Calu3 (cell line): ENCODE measurements at regions not wholly inside any gene's neighbourhood (a gene's known extent, or its start where the extent isn't known, plus 50 kb on each side); places are given as distances from the start of the nearest gene placed in this dataset.

Source experiments
- BruUV-seq: library from RNA; stranded (reverse); fragments of 400-500 nt; replicated peaks from 2 replicates; lab custom pipeline; 2021; lab: Mats Ljungman, UMichigan
- CTCF ChIA-PET: fragments of 300-600 bp; sonication (Branson Sonifier 250); formaldehyde crosslinking; loops from one replicate; lab custom pipeline; 2022; ENCODE audit warnings: antibody characterized with exemption; lab: Charles Lee
- DNase-seq: peaks from one replicate; pipeline ENCODE4 v3.0.0; 2022
- H3K27ac Mint-ChIP-seq: one replicate; pipeline ENCODE4 v1.8.0; 2022; ENCODE audit warnings: mixed read lengths; ENCODE audit not compliant: unreplicated experiment
- H3K27me3 Mint-ChIP-seq: one replicate; pipeline ENCODE4 v1.8.0; 2022; ENCODE audit warnings: mixed read lengths; ENCODE audit not compliant: unreplicated experiment
- H3K36me3 Mint-ChIP-seq: one replicate; pipeline ENCODE4 v1.8.0; 2022; ENCODE audit warnings: mild to moderate bottlenecking, moderate library complexity, mixed read lengths; ENCODE audit not compliant: insufficient read depth, unreplicated experiment
- H3K4me1 Mint-ChIP-seq: one replicate; pipeline ENCODE4 v1.8.0; 2022; ENCODE audit warnings: mild to moderate bottlenecking, low read depth, mixed read lengths; ENCODE audit not compliant: unreplicated experiment
- H3K4me3 Mint-ChIP-seq: one replicate; pipeline ENCODE4 v1.8.0; 2022; ENCODE audit warnings: mild to moderate bottlenecking, low read depth, moderate library complexity, mixed read lengths; ENCODE audit not compliant: unreplicated experiment
- H3K9me3 Mint-ChIP-seq: one replicate; pipeline ENCODE4 v1.8.0; 2022; ENCODE audit warnings: low read depth, mixed read lengths; ENCODE audit not compliant: unreplicated experiment
- intact Hi-C: fragments of 100-400 bp; cut with micrococcal nuclease; formaldehyde crosslinking; loops from one replicate; pipeline ENCODE4 v1.10.0; 2022; ENCODE audit not compliant: unreplicated experiment
- TF ChIP-seq, protein P1 (sequence below): fragments of 200-600 bp; IDR thresholded peaks from one replicate; pipeline ENCODE4 v1.8.0; 2022; ENCODE audit warnings: antibody characterized with exemption; ENCODE audit not compliant: unreplicated experiment

- H3K36me3 Mint-ChIP-seq, result no peaks in the 10 kb centered on the region
- H3K4me1 Mint-ChIP-seq, result no peaks in the 10 kb centered on the region
- no TSS peak for BruUV-seq
- no peak overlapping the region for H3K4me3 Mint-ChIP-seq
- DNase-seq, result no peak
- CTCF ChIA-PET, result interaction anchor here (0.6 kb wide), 1 partner anchor 93 kb away, joined by 11 read pairs; no protein-coding TSS in a partner anchor
- no peak overlapping the region for H3K27ac Mint-ChIP-seq
- TF ChIP-seq, protein P1, sequence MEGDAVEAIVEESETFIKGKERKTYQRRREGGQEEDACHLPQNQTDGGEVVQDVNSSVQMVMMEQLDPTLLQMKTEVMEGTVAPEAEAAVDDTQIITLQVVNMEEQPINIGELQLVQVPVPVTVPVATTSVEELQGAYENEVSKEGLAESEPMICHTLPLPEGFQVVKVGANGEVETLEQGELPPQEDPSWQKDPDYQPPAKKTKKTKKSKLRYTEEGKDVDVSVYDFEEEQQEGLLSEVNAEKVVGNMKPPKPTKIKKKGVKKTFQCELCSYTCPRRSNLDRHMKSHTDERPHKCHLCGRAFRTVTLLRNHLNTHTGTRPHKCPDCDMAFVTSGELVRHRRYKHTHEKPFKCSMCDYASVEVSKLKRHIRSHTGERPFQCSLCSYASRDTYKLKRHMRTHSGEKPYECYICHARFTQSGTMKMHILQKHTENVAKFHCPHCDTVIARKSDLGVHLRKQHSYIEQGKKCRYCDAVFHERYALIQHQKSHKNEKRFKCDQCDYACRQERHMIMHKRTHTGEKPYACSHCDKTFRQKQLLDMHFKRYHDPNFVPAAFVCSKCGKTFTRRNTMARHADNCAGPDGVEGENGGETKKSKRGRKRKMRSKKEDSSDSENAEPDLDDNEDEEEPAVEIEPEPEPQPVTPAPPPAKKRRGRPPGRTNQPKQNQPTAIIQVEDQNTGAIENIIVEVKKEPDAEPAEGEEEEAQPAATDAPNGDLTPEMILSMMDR, result no peak
- peaks cover 22% of the 10 kb centered on the region for H3K27me3 Mint-ChIP-seq
- no peaks in the 10 kb centered on the region for H3K9me3 Mint-ChIP-seq
- intact Hi-C loops, result no loop called here
Observed at GRCh38 chr3:31009881-31010280, 115.4 kb upstream of the GADL1 start.

DNA sequence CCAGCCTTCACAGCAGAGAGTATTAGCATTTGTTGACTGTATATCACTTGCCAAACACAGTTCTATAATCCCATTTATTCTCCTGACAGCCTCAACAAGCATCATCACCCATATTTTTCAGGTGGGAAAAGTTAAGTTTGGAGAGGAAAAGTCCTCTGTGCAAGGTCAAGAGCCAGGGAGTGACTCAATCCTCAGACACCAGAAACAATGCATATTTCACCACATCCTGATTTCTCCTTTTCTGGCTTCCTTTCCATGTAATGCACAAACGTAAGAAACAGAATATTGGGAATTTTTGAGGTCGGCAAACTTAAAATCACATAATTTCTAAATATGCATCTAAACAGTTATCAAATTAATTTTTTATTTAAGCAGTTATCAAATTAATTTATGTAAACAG, 116.0 kb upstream of the GADL1 start:
- no TSS peak for BruUV-seq
- intact Hi-C loops, result no loop called here
- no peak for DNase-seq
- H3K4me1 Mint-ChIP-seq, result no peaks in the 10 kb centered on the region
- TF ChIP-seq, protein P1, result no peak
- no peaks in the 10 kb centered on the region for H3K9me3 Mint-ChIP-seq
- H3K27me3 Mint-ChIP-seq, result peaks cover 22% of the 10 kb centered on the region
- CTCF ChIA-PET, result interaction anchor here (0.6 kb wide), 1 partner anchor 94 kb away, joined by 11 read pairs; no protein-coding TSS in a partner anchor
- H3K4me3 Mint-ChIP-seq, result no peak overlapping the region
- no peak overlapping the region for H3K27ac Mint-ChIP-seq
- no peaks in the 10 kb centered on the region for H3K36me3 Mint-ChIP-seq

- no peaks in the 10 kb centered on the region for H3K9me3 Mint-ChIP-seq
- CTCF ChIA-PET, result no interaction called here
- DNase-seq, result no peak
- no peaks in the 10 kb centered on the region for H3K4me1 Mint-ChIP-seq
- no peaks in the 10 kb centered on the region for H3K36me3 Mint-ChIP-seq
- intact Hi-C loops, result no loop called here
- BruUV-seq, result no TSS peak
- H3K4me3 Mint-ChIP-seq, result no peak overlapping the region
- no peak overlapping the region for H3K27ac Mint-ChIP-seq
- TF ChIP-seq, protein P1, result no peak
- peaks cover 22% of the 10 kb centered on the region for H3K27me3 Mint-ChIP-seq
Observed at GRCh38 chr3:31011380-31011779, 116.9 kb upstream of the GADL1 start.

GRCh38 chr3:31013090-31013489, 118.6 kb upstream of the GADL1 start:
- DNase-seq, result no peak
- CTCF ChIA-PET, result no interaction called here
- TF ChIP-seq, protein P1, result no peak
- Mint-ChIP-seq H3K9me3 (no peaks in the 10 kb centered on the region), H3K4me3 (no peak overlapping the region), H3K27ac (no peak overlapping the region), H3K36me3 (no peaks in the 10 kb centered on the region), H3K27me3 (peaks cover 8% of the 10 kb centered on the region), H3K4me1 (no peaks in the 10 kb centered on the region)
- intact Hi-C loops, result no loop called here
- no TSS peak for BruUV-seq
